ENCODE measurements at regions not wholly inside any gene's neighbourhood (a gene's known extent, or its start where the extent isn't known, plus 50 kb on each side); places are given as distances from the start of the nearest gene placed in this dataset.
A peak's percentile ranks its signal among the peaks of the same experiment; 100 is the strongest.
"Not testable (repeated sequence)": the region's sequence is repeated elsewhere in the genome, so short reads cannot be mapped to it uniquely, and the experiment has no call there.

DNA sequence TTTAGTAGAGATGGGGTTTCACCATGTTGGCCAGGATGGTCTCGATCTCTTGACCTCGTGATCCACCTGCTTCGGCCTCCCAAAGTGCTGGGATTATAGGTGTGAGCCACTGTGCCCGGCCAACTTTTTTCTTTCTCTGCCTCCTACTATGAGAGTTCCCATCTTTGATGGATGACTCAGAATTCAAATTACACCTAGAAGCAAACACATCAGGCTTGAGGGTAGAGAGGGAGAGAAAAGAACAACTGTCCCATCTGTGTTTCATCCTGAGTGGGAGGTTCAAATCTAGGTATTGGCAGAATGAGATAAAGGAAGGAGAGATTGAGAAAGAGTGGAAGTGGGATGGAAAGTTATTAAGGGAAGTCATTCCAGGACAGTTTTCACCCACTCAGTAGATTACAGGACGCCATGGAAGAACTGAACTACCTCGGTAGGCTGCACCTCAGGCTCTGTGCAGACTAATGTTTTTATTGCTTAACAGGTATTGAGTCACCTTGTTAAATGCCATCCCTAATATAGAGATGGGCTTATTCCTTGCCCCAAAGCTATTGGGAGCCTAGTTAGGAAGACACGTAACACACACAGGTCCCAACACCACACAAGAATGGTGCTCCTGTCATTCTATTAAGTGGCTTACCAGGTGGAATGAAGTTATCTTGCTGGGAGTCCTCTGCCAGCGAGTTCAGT lies 275.7 kb downstream of the SOX4 start:
- DNase-seq (ENCODE audit: low read depth) = peak; percentile 97
- TF ChIP-seq, protein P1, sequence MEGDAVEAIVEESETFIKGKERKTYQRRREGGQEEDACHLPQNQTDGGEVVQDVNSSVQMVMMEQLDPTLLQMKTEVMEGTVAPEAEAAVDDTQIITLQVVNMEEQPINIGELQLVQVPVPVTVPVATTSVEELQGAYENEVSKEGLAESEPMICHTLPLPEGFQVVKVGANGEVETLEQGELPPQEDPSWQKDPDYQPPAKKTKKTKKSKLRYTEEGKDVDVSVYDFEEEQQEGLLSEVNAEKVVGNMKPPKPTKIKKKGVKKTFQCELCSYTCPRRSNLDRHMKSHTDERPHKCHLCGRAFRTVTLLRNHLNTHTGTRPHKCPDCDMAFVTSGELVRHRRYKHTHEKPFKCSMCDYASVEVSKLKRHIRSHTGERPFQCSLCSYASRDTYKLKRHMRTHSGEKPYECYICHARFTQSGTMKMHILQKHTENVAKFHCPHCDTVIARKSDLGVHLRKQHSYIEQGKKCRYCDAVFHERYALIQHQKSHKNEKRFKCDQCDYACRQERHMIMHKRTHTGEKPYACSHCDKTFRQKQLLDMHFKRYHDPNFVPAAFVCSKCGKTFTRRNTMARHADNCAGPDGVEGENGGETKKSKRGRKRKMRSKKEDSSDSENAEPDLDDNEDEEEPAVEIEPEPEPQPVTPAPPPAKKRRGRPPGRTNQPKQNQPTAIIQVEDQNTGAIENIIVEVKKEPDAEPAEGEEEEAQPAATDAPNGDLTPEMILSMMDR (IDR thresholded peaks at IDR 0.05; ENCODE audit: insufficient read depth, low read depth, low read length, missing control alignments) = no peak
- H3K4me3 ChIP-seq (ENCODE audit: low read length) = no peak overlapping the region

DNA sequence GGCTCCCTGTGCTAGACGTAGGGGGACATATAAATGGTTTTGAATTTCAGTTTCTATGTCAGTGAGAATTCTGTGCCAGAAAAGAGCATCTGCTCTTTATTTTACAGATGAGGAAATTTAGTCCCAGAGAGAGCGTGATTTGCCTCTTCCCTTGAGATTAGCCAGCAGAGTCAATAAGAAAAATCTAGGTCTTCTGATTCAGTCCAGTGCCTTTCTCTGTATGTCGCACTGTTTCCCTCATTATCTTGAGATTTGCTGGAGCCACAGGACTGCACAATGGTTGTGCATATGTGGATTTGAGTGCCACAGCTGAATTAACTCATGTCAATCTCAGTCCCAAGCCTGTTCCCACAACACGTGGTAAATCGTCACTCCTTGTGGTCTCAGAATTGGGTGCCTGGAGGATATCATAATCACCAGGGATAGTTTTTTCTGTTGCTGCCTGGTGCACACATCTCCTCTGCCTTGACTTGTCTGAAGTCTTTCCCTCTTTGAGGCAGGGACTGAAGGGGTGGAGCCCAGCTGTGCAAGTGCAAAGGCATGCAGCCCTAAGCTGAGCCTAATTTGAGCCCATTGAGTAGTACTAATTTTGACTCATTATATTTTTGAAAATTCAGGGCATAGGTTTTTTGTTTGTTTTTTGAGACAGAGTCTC lies 276.7 kb downstream of the SOX4 start:
- peak; percentile 89 for DNase-seq (ENCODE audit: low read depth)
- H3K4me3 ChIP-seq (ENCODE audit: low read length) = no peak overlapping the region
- TF ChIP-seq, protein P1 (IDR thresholded peaks at IDR 0.05; ENCODE audit: insufficient read depth, low read depth, low read length, missing control alignments) = no peak

DNA sequence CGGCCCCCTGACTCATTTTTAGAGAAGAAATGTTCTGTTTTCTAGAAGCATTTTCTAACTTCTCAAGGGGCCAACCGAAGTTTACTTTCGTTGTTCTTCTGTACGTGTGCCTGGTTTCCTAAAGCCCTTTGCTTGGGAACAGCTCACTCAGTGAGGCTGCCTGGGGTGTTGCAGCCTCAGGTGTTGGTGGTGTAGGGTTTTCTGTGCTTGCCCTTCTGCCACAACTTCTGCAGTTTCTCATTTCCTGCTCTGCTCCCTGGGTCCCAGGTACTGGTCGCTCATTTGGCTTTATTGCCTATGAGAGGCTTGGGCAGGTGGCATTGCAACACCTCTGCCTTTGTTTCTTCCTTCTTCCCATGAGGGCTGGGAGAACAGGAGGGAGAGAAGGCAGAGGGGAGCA lies 278.3 kb downstream of the SOX4 start:
- TF ChIP-seq, protein P1 (IDR thresholded peaks at IDR 0.05; ENCODE audit: insufficient read depth, low read depth, low read length, missing control alignments) = no peak
- DNase-seq (ENCODE audit: low read depth) = no peak
- no peak overlapping the region for H3K4me3 ChIP-seq (ENCODE audit: low read length)

DNA sequence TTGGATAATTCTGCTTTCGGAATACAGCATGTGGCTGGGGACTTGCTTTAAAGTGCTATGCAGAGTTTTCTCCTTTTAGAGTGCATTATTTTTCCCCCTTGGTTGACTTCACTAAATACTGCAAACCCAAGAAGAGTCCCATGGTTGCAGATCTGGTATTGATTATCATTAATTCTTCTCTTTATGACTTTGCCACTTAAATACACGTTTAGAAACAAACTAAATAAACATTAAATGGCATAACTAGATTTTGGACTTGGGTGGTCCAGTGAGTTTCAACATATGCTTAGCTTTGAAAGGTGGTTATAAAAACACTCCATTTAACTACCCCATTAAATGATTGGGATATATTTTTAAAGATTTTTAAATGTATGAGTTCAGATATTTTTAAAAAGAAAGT lies 279.2 kb downstream of the SOX4 start:
- TF ChIP-seq, protein P1 (IDR thresholded peaks at IDR 0.05; ENCODE audit: insufficient read depth, low read depth, low read length, missing control alignments) = no peak
- no peak overlapping the region for H3K4me3 ChIP-seq (ENCODE audit: low read length)
- DNase-seq (ENCODE audit: low read depth) = no peak

DNA sequence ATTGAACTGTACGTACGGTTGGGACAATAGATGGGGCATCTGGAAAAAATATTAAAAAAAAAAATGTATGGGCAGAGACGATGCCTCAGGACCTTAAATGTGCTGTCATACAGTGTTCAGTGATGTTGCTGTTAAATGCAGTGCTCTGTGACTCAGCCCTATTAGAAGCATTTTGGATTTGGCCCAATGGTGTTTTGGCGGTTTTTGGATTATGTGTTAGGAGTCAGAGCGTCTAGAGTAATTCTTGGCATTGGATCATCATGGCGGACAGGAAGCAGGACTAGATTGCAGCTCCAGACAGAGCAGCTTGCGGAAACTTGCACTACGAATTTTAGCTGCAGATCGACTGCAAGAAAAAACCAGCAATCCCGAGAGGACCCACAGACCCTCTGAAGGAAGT lies 280.0 kb downstream of the SOX4 start:
- DNase-seq (ENCODE audit: low read depth) = peak; percentile 63
- no peak overlapping the region for H3K4me3 ChIP-seq (ENCODE audit: low read length)

DNA sequence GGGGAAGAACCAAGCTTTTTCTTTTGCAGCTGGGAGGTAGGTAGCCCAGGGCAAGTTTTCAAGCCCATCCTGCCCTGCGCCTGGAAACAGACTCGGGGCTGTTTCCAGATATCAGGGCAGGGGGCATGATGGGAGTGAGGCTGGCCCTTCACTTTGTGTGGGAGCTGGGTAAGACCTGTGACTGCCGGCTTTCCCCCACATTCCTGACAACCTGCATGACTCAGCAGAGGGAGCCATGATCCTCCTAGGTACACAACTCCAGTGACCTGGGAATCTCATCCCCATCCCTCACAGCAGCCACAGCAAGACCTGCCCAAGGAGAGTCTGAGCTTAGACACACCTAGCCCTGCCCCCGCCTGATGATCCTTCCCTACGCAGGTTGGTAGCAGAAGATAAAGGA lies 280.8 kb downstream of the SOX4 start:
- DNase-seq (ENCODE audit: low read depth) = peak; percentile 26
- TF ChIP-seq, protein P1 (IDR thresholded peaks at IDR 0.05; ENCODE audit: insufficient read depth, low read depth, low read length, missing control alignments) = no peak

More for the DNA sequence above, 280.0 kb downstream of the SOX4 start:
- TF ChIP-seq, protein P1 (IDR thresholded peaks at IDR 0.05; ENCODE audit: insufficient read depth, low read depth, low read length, missing control alignments) = no peak

DNA sequence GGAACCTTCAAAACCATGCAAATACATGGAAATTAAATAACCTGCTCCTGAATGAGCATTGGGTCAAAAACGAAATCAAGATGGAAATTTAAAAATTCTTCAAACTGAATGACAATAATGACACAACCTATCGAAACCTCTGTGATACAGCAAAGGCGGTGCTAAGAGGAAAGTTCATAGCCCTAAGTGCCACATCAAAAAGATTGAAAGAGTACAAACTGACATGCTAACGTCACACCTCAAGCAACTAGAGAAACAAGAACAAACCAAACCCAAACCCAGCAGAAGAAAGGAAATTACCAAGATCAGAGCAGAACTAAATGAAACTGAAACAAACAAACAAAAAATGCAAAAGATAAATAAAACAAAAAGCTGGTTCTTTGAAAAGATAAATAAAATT lies 283.5 kb downstream of the SOX4 start:
- not testable (repeated sequence) for H3K4me3 ChIP-seq (ENCODE audit: low read length); DNase-seq (ENCODE audit: low read depth)

More for the DNA sequence above, 280.8 kb downstream of the SOX4 start:
- no peak overlapping the region for H3K4me3 ChIP-seq (ENCODE audit: low read length)

DNA sequence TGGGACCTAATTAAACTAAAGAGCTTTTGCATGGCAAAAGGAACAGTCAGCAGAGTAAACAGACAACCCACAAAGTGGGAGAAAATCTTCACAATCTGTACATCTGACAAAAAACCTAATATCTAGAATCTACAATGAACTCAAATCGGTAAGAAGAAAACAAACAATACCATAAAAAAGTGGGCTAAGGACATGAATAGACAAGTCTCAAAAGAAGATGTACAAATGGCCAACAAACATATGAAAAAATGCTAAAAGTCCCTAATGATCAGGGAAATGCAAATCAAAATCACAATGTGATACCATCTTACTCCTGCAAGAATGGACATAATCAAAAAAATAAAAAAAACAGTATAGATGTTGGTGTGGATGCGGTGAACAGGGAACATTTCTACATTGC lies 286.7 kb downstream of the SOX4 start:
- not testable (repeated sequence) for H3K4me3 ChIP-seq (ENCODE audit: low read length); DNase-seq (ENCODE audit: low read depth)
